Trophoblast cell (in vitro differentiated cells and primary cell): ENCODE measurements at regions not wholly inside any gene's neighbourhood (a gene's known extent, or its start where the extent isn't known, plus 50 kb on each side); places are given as distances from the start of the nearest gene placed in this dataset.

Experiments used
- DNase-seq, 2 donors: peaks; one replicate each; pipeline ENCODE4 v3.0.0-alpha.2; 2016
- H2AFZ ChIP-seq: 2 replicates; pipeline ENCODE4 v1.6.1; 2013; ENCODE audit warnings: low read length, moderate library complexity, mild to moderate bottlenecking; ENCODE audit not compliant: insufficient read depth, poor library complexity
- H2AK5ac ChIP-seq: 2 replicates; pipeline ENCODE4 v1.6.1; 2013; ENCODE audit warnings: mild to moderate bottlenecking, low read length
- H2BK120ac ChIP-seq: 2 replicates; pipeline ENCODE4 v1.6.1; 2013; ENCODE audit warnings: low read length, mild to moderate bottlenecking, moderate library complexity; ENCODE audit not compliant: insufficient read depth, poor library complexity
- H2BK12ac ChIP-seq: 2 replicates; pipeline ENCODE4 v1.6.1; 2013; ENCODE audit warnings: mild to moderate bottlenecking, low read length, moderate library complexity
- H2BK5ac ChIP-seq: 2 replicates; pipeline ENCODE4 v1.6.1; 2013; ENCODE audit warnings: low read length, low read depth, moderate library complexity, mild to moderate bottlenecking; ENCODE audit not compliant: poor library complexity
- H3K14ac ChIP-seq: 2 replicates; pipeline ENCODE4 v1.6.1; 2013; ENCODE audit warnings: mild to moderate bottlenecking, low read length
- H3K18ac ChIP-seq: 2 replicates; pipeline ENCODE4 v1.6.1; 2013; ENCODE audit warnings: mild to moderate bottlenecking, low read length
- H3K23ac ChIP-seq: 2 replicates; pipeline ENCODE4 v1.6.1; 2013; ENCODE audit warnings: low read length
- H3K27ac ChIP-seq: 2 replicates; pipeline ENCODE4 v1.5.1; 2013; ENCODE audit warnings: low read depth, mild to moderate bottlenecking, inconsistent platforms, low read length, moderate library complexity
- H3K27me3 ChIP-seq: 2 replicates; pipeline ENCODE4 v1.6.1; 2013; ENCODE audit warnings: inconsistent platforms, mild to moderate bottlenecking, low read length, moderate library complexity; ENCODE audit not compliant: insufficient read depth
- H3K36me3 ChIP-seq, 2 experiments: 1 replicate in 1 of 2; 2 replicates in 1 of 2; pipeline ENCODE4 v1.6.1; 2013; ENCODE audit warnings: low read length in 2 of 2, mild to moderate bottlenecking in 2 of 2, moderate library complexity in 1 of 2; ENCODE audit not compliant: insufficient read depth in 2 of 2, control insufficient read depth in 1 of 2
- H3K4ac ChIP-seq: 2 replicates; pipeline ENCODE4 v1.6.1; 2013; ENCODE audit warnings: low read depth, mild to moderate bottlenecking, low read length, moderate library complexity
- H3K4me1 ChIP-seq, 2 experiments: 1 replicate in 1 of 2; 2 replicates in 1 of 2; pipeline ENCODE4 v1.6.1; 2013; ENCODE audit warnings: low read length in 2 of 2, mild to moderate bottlenecking in 2 of 2, moderate library complexity in 1 of 2; ENCODE audit not compliant: insufficient read depth in 2 of 2, control insufficient read depth in 1 of 2
- H3K4me2 ChIP-seq: 2 replicates; pipeline ENCODE4 v1.6.1; 2013; ENCODE audit warnings: inconsistent platforms, mild to moderate bottlenecking, low read length, moderate library complexity
- H3K4me3 ChIP-seq: 2 replicates; pipeline ENCODE4 v1.5.1; 2013; ENCODE audit warnings: mild to moderate bottlenecking, low read depth, low read length, inconsistent platforms
- H3K79me1 ChIP-seq: one replicate; pipeline ENCODE4 v1.6.1; 2013; ENCODE audit warnings: low read length
- H3K79me2 ChIP-seq: 2 replicates; pipeline ENCODE4 v1.6.1; 2013; ENCODE audit warnings: low read length, mild to moderate bottlenecking; ENCODE audit not compliant: control insufficient read depth, insufficient read depth, poor library complexity
- H3K9ac ChIP-seq: 2 replicates; pipeline ENCODE4 v1.6.1; 2013; ENCODE audit warnings: mild to moderate bottlenecking, low read length
- H3K9me3 ChIP-seq: 2 replicates; pipeline ENCODE4 v1.6.1; 2013; ENCODE audit warnings: low read depth, mild to moderate bottlenecking, control low read depth, inconsistent platforms, low read length; ENCODE audit not compliant: insufficient read depth
- H4K12ac ChIP-seq: 2 replicates; pipeline ENCODE4 v1.6.1; 2013; ENCODE audit warnings: low read depth, mild to moderate bottlenecking, low read length, moderate library complexity
- H4K8ac ChIP-seq: 2 replicates; pipeline ENCODE4 v1.6.1; 2013; ENCODE audit warnings: low read depth, mild to moderate bottlenecking, low read length, moderate library complexity
- H4K91ac ChIP-seq: one replicate; pipeline ENCODE4 v1.6.1; 2013; ENCODE audit warnings: low read depth, mild to moderate bottlenecking, low read length, moderate library complexity
- WGBS: extraction: QIAGEN DNeasy Blood & Tissue Kit; methylation state at CpG from one replicate; pipeline ENCODE4 v1.1.7; 2013; ENCODE audit warnings: missing lambda C conversion rate; ENCODE audit not compliant: insufficient read length, insufficient coverage; ENCODE audit errors: extremely low coverage; 5-methylcytosine and 5-hydroxymethylcytosine counted together

DNA sequence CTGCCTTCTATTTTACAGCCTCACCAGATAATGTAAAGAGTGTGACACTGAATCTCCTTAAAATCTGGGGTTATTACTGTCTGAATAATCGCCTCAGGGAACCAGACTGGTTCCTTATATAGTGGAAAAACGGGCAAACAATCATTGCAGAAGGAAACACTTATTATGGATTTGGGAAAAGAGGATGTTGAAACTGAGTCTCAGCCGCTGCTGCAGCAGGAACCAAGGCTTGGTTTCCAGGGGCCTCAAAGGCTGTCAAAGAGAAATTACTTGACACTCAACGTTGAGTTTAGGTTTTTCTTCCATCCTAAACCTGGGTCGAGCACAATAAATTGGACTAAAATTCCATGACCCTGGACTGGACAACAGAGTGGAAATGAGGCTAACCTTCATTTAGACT is 103.8 kb upstream of the AHR start:
- Histone ChIP-seq H2BK5ac (no peak overlapping the region), H3K27me3 (no peaks in the 10 kb centered on the region), H2AFZ (no peak overlapping the region), H3K23ac (no peak overlapping the region), H2BK12ac (no peak overlapping the region), H3K36me3 (no peaks in the 10 kb centered on the region), H4K8ac (no peak overlapping the region), H3K79me1 (no peaks in the 10 kb centered on the region), H4K91ac (no peak overlapping the region), H3K9me3 (no peaks in the 10 kb centered on the region), H3K4me2 (no peak overlapping the region), H2BK120ac (no peak overlapping the region), H3K4me1 (no peaks in the 10 kb centered on the region), H2AK5ac (no peak overlapping the region), H3K14ac (no peak overlapping the region), H3K4ac (no peak overlapping the region), H3K9ac (no peak overlapping the region), H3K18ac (no peak overlapping the region), H3K27ac (no peak overlapping the region), H3K79me2 (no peaks in the 10 kb centered on the region), H3K4me3 (no peak overlapping the region), H4K12ac (no peak overlapping the region)
- WGBS: no CpG with 5 or more reads among the region's 5 CpGs
- DNase-seq: no peak

DNA sequence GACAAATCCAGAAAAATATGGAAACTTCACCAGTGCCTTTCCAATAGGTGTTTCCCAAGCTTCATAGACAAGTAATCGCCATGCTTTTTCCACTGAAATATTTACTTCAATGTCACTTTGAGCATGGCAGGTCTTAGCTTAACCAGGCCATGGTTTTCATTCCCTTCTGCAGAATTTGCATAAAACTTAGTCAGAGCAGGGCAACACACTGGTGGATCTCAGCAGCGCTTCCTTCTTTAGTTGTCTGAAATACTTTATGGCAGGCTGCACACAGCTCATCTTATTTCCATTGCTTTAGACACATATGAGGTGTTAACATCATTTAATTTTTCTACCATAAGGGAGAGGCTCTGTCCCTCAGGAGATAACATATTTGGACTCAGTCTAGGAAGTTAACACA is 102.9 kb upstream of the AHR start:
- no peak overlapping the region for H3K4me3 ChIP-seq
- no peak overlapping the region for H4K12ac ChIP-seq
- no peaks in the 10 kb centered on the region for H3K79me1 ChIP-seq
- H3K9me3 ChIP-seq: no peaks in the 10 kb centered on the region
- H3K27me3 ChIP-seq: no peaks in the 10 kb centered on the region
- H3K4me1 ChIP-seq: no peaks in the 10 kb centered on the region
- no peak overlapping the region for H3K18ac ChIP-seq
- H2AK5ac ChIP-seq: no peak overlapping the region
- H2BK120ac ChIP-seq: no peak overlapping the region
- no peaks in the 10 kb centered on the region for H3K79me2 ChIP-seq
- no peaks in the 10 kb centered on the region for H3K36me3 ChIP-seq
- no peak overlapping the region for H2BK5ac ChIP-seq
- no peak overlapping the region for H3K23ac ChIP-seq
- H4K8ac ChIP-seq: no peak overlapping the region
- H3K4me2 ChIP-seq: no peak overlapping the region
- H3K27ac ChIP-seq: no peak overlapping the region
- no peak overlapping the region for H3K4ac ChIP-seq
- no peak overlapping the region for H2AFZ ChIP-seq
- H3K14ac ChIP-seq: no peak overlapping the region
- H4K91ac ChIP-seq: no peak overlapping the region
- H2BK12ac ChIP-seq: no peak overlapping the region
- H3K9ac ChIP-seq: no peak overlapping the region
- DNase-seq: no peak
- WGBS: no CpG with 5 or more reads among the region's 2 CpGs

DNA sequence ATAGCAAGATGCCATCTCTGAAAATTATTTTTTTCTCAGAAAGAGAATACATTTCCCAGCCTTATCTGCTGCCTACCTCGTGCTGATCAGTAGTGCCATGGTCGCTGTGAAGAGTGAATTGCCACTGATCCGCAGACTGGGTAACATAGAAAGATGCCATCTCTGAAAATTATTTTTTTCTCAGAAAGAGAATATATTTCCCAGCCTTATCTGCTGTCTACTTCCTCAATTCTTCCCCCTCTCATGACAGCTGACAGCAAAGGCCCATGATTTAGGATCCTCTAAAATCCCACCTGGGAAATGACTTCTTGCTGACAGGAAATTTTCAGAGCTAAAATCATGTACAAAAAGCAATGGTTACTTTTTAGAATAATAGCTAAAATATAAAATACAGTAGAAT is 92.5 kb upstream of the AHR start:
- no peak overlapping the region for H2BK120ac ChIP-seq
- H3K4ac ChIP-seq: no peak overlapping the region
- no peaks in the 10 kb centered on the region for H3K79me1 ChIP-seq
- H3K14ac ChIP-seq: no peak overlapping the region
- no peaks in the 10 kb centered on the region for H3K9me3 ChIP-seq
- no peak overlapping the region for H3K18ac ChIP-seq
- no peak for DNase-seq
- H2AK5ac ChIP-seq: no peak overlapping the region
- H4K12ac ChIP-seq: no peak overlapping the region
- H3K4me2 ChIP-seq: no peak overlapping the region
- no CpG with 5 or more reads among the region's 3 CpGs for WGBS
- no peak overlapping the region for H3K27ac ChIP-seq
- H4K91ac ChIP-seq: no peak overlapping the region
- peaks cover 0 to 1% of the 10 kb centered on the region in 2 experiments for H3K4me1 ChIP-seq
- no peaks in the 10 kb centered on the region for H3K36me3 ChIP-seq
- H3K4me3 ChIP-seq: no peak overlapping the region
- H3K79me2 ChIP-seq: no peaks in the 10 kb centered on the region
- no peak overlapping the region for H2BK5ac ChIP-seq
- no peak overlapping the region for H3K23ac ChIP-seq
- H2BK12ac ChIP-seq: no peak overlapping the region
- no peak overlapping the region for H3K9ac ChIP-seq
- no peak overlapping the region for H4K8ac ChIP-seq
- no peak overlapping the region for H2AFZ ChIP-seq
- no peaks in the 10 kb centered on the region for H3K27me3 ChIP-seq

DNA sequence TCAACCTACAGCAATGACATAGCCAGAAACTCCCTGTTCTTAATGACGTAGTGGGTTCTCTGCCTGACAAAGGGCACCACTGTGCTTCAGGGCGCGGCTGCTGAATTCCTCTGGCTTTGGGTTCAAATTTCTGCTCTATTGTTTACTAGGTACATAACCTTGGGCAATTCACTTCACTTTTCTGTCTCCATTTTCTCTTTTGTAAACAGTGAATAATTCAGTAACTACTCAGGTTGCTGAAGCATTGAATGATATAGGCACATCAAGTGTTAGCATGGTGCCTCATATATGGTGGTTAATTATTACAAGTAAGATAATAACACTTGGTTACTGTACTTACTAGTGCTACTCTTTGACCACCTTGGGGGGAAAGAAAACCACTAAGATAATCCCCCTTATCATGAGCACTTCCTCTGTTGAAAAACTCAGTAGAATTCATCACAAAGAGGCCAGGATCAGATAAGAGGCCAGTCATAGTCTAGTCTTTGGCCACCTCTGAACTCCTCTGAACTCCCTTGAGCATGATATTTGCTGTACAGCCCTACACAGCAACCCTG is 92.0 kb upstream of the AHR start:
- Histone ChIP-seq H3K79me2 (no peaks in the 10 kb centered on the region), H3K4ac (no peak overlapping the region), H3K4me2 (no peak overlapping the region), H2AFZ (no peak overlapping the region), H3K23ac (no peak overlapping the region), H3K36me3 (no peaks in the 10 kb centered on the region), H4K91ac (no peak overlapping the region), H3K14ac (no peak overlapping the region), H4K12ac (no peak overlapping the region), H3K9me3 (no peaks in the 10 kb centered on the region), H3K79me1 (no peaks in the 10 kb centered on the region), H3K27me3 (no peaks in the 10 kb centered on the region), H3K27ac (no peak overlapping the region), H2BK12ac (no peak overlapping the region), H3K4me3 (no peak overlapping the region), H3K18ac (no peak overlapping the region), H3K9ac (no peak overlapping the region), H2AK5ac (no peak overlapping the region), H2BK120ac (no peak overlapping the region), H3K4me1 (peaks cover 0 to 1% of the 10 kb centered on the region in 2 experiments), H2BK5ac (no peak overlapping the region), H4K8ac (no peak overlapping the region)
- no CpG with 5 or more reads among the region's 3 CpGs for WGBS
- no peak for DNase-seq
